ENCODE measurements at regions not wholly inside any gene's neighbourhood (a gene's known extent, or its start where the extent isn't known, plus 50 kb on each side); places are given as distances from the start of the nearest gene placed in this dataset.

GRCh38 chr1:234870020-234870981 is 258.3 kb downstream of the TOMM20 start:
- TF ChIP-seq CTCF (IDR thresholded peaks at IDR 0.05; ENCODE audit: low read depth, low read length, missing control alignments) = no peak
- H3K4me3 ChIP-seq (ENCODE audit: low read depth, low read length) = no peak overlapping the region
- DNase-seq = no peak
- no peaks in the 10 kb centered on the region for H3K36me3 ChIP-seq (replicated peaks)
- no peak overlapping the region for H3K27ac ChIP-seq
- no peaks in the 10 kb centered on the region for H3K27me3 ChIP-seq (replicated peaks)
- in situ Hi-C loops (cut with HindIII; ENCODE audit: low pct_ligation_motif_present, low sequenced_read_pairs) = no loop called here

GRCh38 chr1:234869182-234870019 is 259.2 kb downstream of the TOMM20 start:
- Histone ChIP-seq H3K4me3 (ENCODE audit: low read depth, low read length) (no peak overlapping the region), H3K27ac (no peak overlapping the region), H3K27me3 (replicated peaks) (no peaks in the 10 kb centered on the region), H3K36me3 (replicated peaks) (no peaks in the 10 kb centered on the region)
- DNase-seq = no peak
- TF ChIP-seq CTCF (IDR thresholded peaks at IDR 0.05; ENCODE audit: low read depth, low read length, missing control alignments) = no peak
- in situ Hi-C loops (cut with HindIII; ENCODE audit: low pct_ligation_motif_present, low sequenced_read_pairs) = no loop called here

GRCh38 chr1:234868296-234869147 is 258.5 kb upstream of the IRF2BP2 start:
- no peak for DNase-seq
- H3K4me3 ChIP-seq (ENCODE audit: low read depth, low read length) = no peak overlapping the region
- in situ Hi-C loops (cut with HindIII; ENCODE audit: low pct_ligation_motif_present, low sequenced_read_pairs) = no loop called here
- no peak for TF ChIP-seq CTCF (IDR thresholded peaks at IDR 0.05; ENCODE audit: low read depth, low read length, missing control alignments)
- H3K36me3 ChIP-seq (replicated peaks) = no peaks in the 10 kb centered on the region
- no peak overlapping the region for H3K27ac ChIP-seq
- H3K27me3 ChIP-seq (replicated peaks) = no peaks in the 10 kb centered on the region

GRCh38 chr1:234866007-234866866 is 256.3 kb upstream of the IRF2BP2 start:
- H3K4me3 ChIP-seq (ENCODE audit: low read depth, low read length) = no peak overlapping the region
- peak; percentile 93 for DNase-seq
- H3K36me3 ChIP-seq (replicated peaks) = no peaks in the 10 kb centered on the region
- peak overlapping the region; percentile 70 for H3K27ac ChIP-seq
- in situ Hi-C loops (cut with HindIII; ENCODE audit: low pct_ligation_motif_present, low sequenced_read_pairs) = no loop called here
- H3K27me3 ChIP-seq (replicated peaks) = no peaks in the 10 kb centered on the region
- no peak for TF ChIP-seq CTCF (IDR thresholded peaks at IDR 0.05; ENCODE audit: low read depth, low read length, missing control alignments)

Measured in brain microvascular endothelial cell (primary cell).